ENCODE measurements at regions not wholly inside any gene's neighbourhood (a gene's known extent, or its start where the extent isn't known, plus 50 kb on each side); places are given as distances from the start of the nearest gene placed in this dataset.

GRCh38 chr10:29084681-29085307, 204.1 kb upstream of the LYZL1 start:
- no peak for TF ChIP-seq CTCF (IDR thresholded peaks at IDR 0.05)
- no peaks in the 10 kb centered on the region for H3K4me1 ChIP-seq
- H3K27me3 ChIP-seq (ENCODE audit: control insufficient read depth, insufficient read depth, low read length) = no peaks in the 10 kb centered on the region
- no peaks in the 10 kb centered on the region for H3K79me2 ChIP-seq
- H3K9me3 ChIP-seq (ENCODE audit: control insufficient read depth, low read length) = no peaks in the 10 kb centered on the region
- H3K4me3 ChIP-seq (ENCODE audit: low read depth, low read length) = no peak overlapping the region
- no peak overlapping the region for H3K4me2 ChIP-seq (ENCODE audit: low read length)
- no peak overlapping the region for H3K9ac ChIP-seq
- no peak overlapping the region for H2AFZ ChIP-seq
- H3K36me3 ChIP-seq (ENCODE audit: control insufficient read depth, insufficient read depth, low read length) = no peaks in the 10 kb centered on the region
- no peak overlapping the region for H3K27ac ChIP-seq

GRCh38 chr10:29089091-29089490, 199.8 kb upstream of the LYZL1 start:
- no peaks in the 10 kb centered on the region for H3K4me1 ChIP-seq
- H3K27ac ChIP-seq = no peak overlapping the region
- no peaks in the 10 kb centered on the region for H3K27me3 ChIP-seq (ENCODE audit: control insufficient read depth, insufficient read depth, low read length)
- no peak overlapping the region for H3K9ac ChIP-seq
- no peaks in the 10 kb centered on the region for H3K36me3 ChIP-seq (ENCODE audit: control insufficient read depth, insufficient read depth, low read length)
- no peak overlapping the region for H3K4me3 ChIP-seq (ENCODE audit: low read depth, low read length)
- no peak overlapping the region for H2AFZ ChIP-seq
- no peaks in the 10 kb centered on the region for H3K79me2 ChIP-seq
- no peak for TF ChIP-seq CTCF (IDR thresholded peaks at IDR 0.05)
- no peaks in the 10 kb centered on the region for H3K9me3 ChIP-seq (ENCODE audit: control insufficient read depth, low read length)
- no peak overlapping the region for H3K4me2 ChIP-seq (ENCODE audit: low read length)

- H3K9ac ChIP-seq = no peak overlapping the region
- H3K4me2 ChIP-seq (ENCODE audit: low read length) = no peak overlapping the region
- no peak for TF ChIP-seq CTCF (IDR thresholded peaks at IDR 0.05)
- H3K27ac ChIP-seq = no peak overlapping the region
- peaks cover 5% of the 10 kb centered on the region for H3K4me1 ChIP-seq
- H3K4me3 ChIP-seq (ENCODE audit: low read depth, low read length) = no peak overlapping the region
- no peaks in the 10 kb centered on the region for H3K79me2 ChIP-seq
- H3K36me3 ChIP-seq (ENCODE audit: control insufficient read depth, insufficient read depth, low read length) = no peaks in the 10 kb centered on the region
- H2AFZ ChIP-seq = no peak overlapping the region
- no peaks in the 10 kb centered on the region for H3K9me3 ChIP-seq (ENCODE audit: control insufficient read depth, low read length)
- H3K27me3 ChIP-seq (ENCODE audit: control insufficient read depth, insufficient read depth, low read length) = no peaks in the 10 kb centered on the region
Observed at GRCh38 chr10:29096303-29096824, 192.5 kb upstream of the LYZL1 start.

- no peak for TF ChIP-seq CTCF (IDR thresholded peaks at IDR 0.05)
Observed at GRCh38 chr10:29098423-29098822, 190.4 kb upstream of the LYZL1 start.

GRCh38 chr10:29099001-29099400, 189.9 kb upstream of the LYZL1 start:
- H3K4me1 ChIP-seq = peaks cover 13% of the 10 kb centered on the region
- no peak overlapping the region for H3K27ac ChIP-seq
- H3K9me3 ChIP-seq (ENCODE audit: control insufficient read depth, low read length) = no peaks in the 10 kb centered on the region
- no peak overlapping the region for H3K9ac ChIP-seq
- H3K27me3 ChIP-seq (ENCODE audit: control insufficient read depth, insufficient read depth, low read length) = no peaks in the 10 kb centered on the region
- H2AFZ ChIP-seq = no peak overlapping the region
- TF ChIP-seq CTCF (IDR thresholded peaks at IDR 0.05) = no peak
- H3K4me3 ChIP-seq (ENCODE audit: low read depth, low read length) = no peak overlapping the region
- no peak overlapping the region for H3K4me2 ChIP-seq (ENCODE audit: low read length)
- H3K36me3 ChIP-seq (ENCODE audit: control insufficient read depth, insufficient read depth, low read length) = no peaks in the 10 kb centered on the region
- no peaks in the 10 kb centered on the region for H3K79me2 ChIP-seq

More at GRCh38 chr10:29098423-29098822, 190.4 kb upstream of the LYZL1 start:
- Histone ChIP-seq H3K79me2 (no peaks in the 10 kb centered on the region), H3K4me2 (ENCODE audit: low read length) (no peak overlapping the region), H3K27me3 (ENCODE audit: control insufficient read depth, insufficient read depth, low read length) (no peaks in the 10 kb centered on the region), H3K36me3 (ENCODE audit: control insufficient read depth, insufficient read depth, low read length) (no peaks in the 10 kb centered on the region), H2AFZ (no peak overlapping the region), H3K4me1 (peaks cover 13% of the 10 kb centered on the region), H3K27ac (no peak overlapping the region), H3K4me3 (ENCODE audit: low read depth, low read length) (no peak overlapping the region), H3K9ac (no peak overlapping the region), H3K9me3 (ENCODE audit: control insufficient read depth, low read length) (no peaks in the 10 kb centered on the region)
